IMR-90 (cell line): ENCODE measurements at regions not wholly inside any gene's neighbourhood (a gene's known extent, or its start where the extent isn't known, plus 50 kb on each side); places are given as distances from the start of the nearest gene placed in this dataset.

Experiments used
- ATAC-seq: fragments of 200-7000 bp; cut with Tn5 transposase; 2 replicates; pipeline ENCODE4 v1.9.1; 2020; ENCODE audit warnings: low read depth, mild to moderate bottlenecking, moderate library complexity
- BruUV-seq: library from RNA; stranded (reverse); fragments of 400-500 nt; replicated peaks from 2 replicates; lab custom pipeline; 2021; lab: Mats Ljungman, UMichigan
- CTCF ChIA-PET: fragments of 300-600 bp; formaldehyde crosslinking; extraction: SDS; loops from one replicate; lab custom pipeline; 2021; ENCODE audit warnings: antibody characterized with exemption; lab: Yijun Ruan, JAX
- POLR2A ChIA-PET: fragments of 300-600 bp; sonication (Branson Sonifier 250); formaldehyde crosslinking; loops from one replicate; lab custom pipeline; 2022; ENCODE audit warnings: antibody characterized with exemption; ENCODE audit not compliant: unreplicated experiment; lab: Charles Lee
- DNase-seq: peaks from one replicate; pipeline ENCODE4 v3.0.0; 2013
- H2AFZ ChIP-seq: replicated peaks from 2 replicates; pipeline ENCODE3; 2013; ENCODE audit warnings: low read length, mild to moderate bottlenecking; ENCODE audit not compliant: poor library complexity
- H2AK5ac ChIP-seq: 2 replicates; pipeline ENCODE4 v1.6.1; 2013; ENCODE audit warnings: low read depth, low read length, inconsistent platforms
- H2AK9ac ChIP-seq: replicated peaks from 2 replicates; pipeline ENCODE3; 2013; ENCODE audit warnings: mild to moderate bottlenecking, low read depth, low read length, moderate library complexity; ENCODE audit not compliant: poor library complexity
- H2BK120ac ChIP-seq: 2 replicates; pipeline ENCODE4 v1.6.1; 2013; ENCODE audit warnings: low read depth, low read length, inconsistent platforms
- H2BK15ac ChIP-seq: 3 replicates; pipeline ENCODE4 v1.6.1; 2013; ENCODE audit warnings: low read depth, low read length, inconsistent platforms
- H2BK20ac ChIP-seq: 2 replicates; pipeline ENCODE4 v1.6.1; 2013; ENCODE audit warnings: low read depth, mild to moderate bottlenecking, inconsistent platforms, low read length, moderate library complexity
- H2BK5ac ChIP-seq: 2 replicates; pipeline ENCODE4 v1.6.1; 2013; ENCODE audit warnings: mild to moderate bottlenecking, low read depth, low read length, inconsistent platforms; ENCODE audit not compliant: poor library complexity, severe bottlenecking
- H3K14ac ChIP-seq: replicated peaks from 2 replicates; pipeline ENCODE4 v1.6.1; 2013; ENCODE audit warnings: low read depth, low read length, inconsistent platforms
- H3K18ac ChIP-seq: 2 replicates; pipeline ENCODE4 v1.6.1; 2013; ENCODE audit warnings: low read depth, low read length, control low read depth
- H3K23ac ChIP-seq: 2 replicates; pipeline ENCODE4 v1.6.1; 2013; ENCODE audit warnings: low read depth, low read length, inconsistent platforms
- H3K27ac ChIP-seq: 2 replicates; pipeline ENCODE4 v1.5.1; 2013; ENCODE audit warnings: mild to moderate bottlenecking, control low read depth, low read length; ENCODE audit not compliant: insufficient read depth
- H3K27me3 ChIP-seq: 2 replicates; pipeline ENCODE4 v1.6.1; 2013; ENCODE audit warnings: low read length; ENCODE audit not compliant: control insufficient read depth, insufficient read depth
- H3K36me3 ChIP-seq: 2 replicates; pipeline ENCODE4 v1.6.1; 2013; ENCODE audit warnings: low read length, mixed read lengths; ENCODE audit not compliant: control insufficient read depth, insufficient read depth
- H3K4ac ChIP-seq: 2 replicates; pipeline ENCODE4 v1.6.1; 2013; ENCODE audit warnings: low read depth, low read length, inconsistent platforms
- H3K4me1 ChIP-seq: 2 replicates; pipeline ENCODE4 v1.6.1; 2013; ENCODE audit warnings: low read length, mixed read lengths; ENCODE audit not compliant: control insufficient read depth, insufficient read depth
- H3K4me2 ChIP-seq: 2 replicates; pipeline ENCODE4 v1.6.1; 2013; ENCODE audit warnings: low read depth, mild to moderate bottlenecking, control low read depth, low read length, moderate library complexity
- H3K4me3 ChIP-seq: 2 replicates; pipeline ENCODE4 v1.5.1; 2013; ENCODE audit warnings: low read depth, mild to moderate bottlenecking, control low read depth, low read length, moderate library complexity; ENCODE audit not compliant: insufficient read depth
- H3K56ac ChIP-seq: 2 replicates; pipeline ENCODE4 v1.6.1; 2013; ENCODE audit warnings: low read length, inconsistent platforms; ENCODE audit not compliant: insufficient read depth; ENCODE audit errors: extremely low read depth
- H3K79me1 ChIP-seq, 2 experiments: 2 replicates each; pipeline ENCODE4 v1.6.1; 2013; ENCODE audit warnings: low read length in 2 of 2, inconsistent platforms in 1 of 2, low read depth in 1 of 2
- H3K9ac ChIP-seq: 2 replicates; pipeline ENCODE4 v1.6.1; 2013; ENCODE audit warnings: low read depth, low read length, control low read depth
- H3K9me1 ChIP-seq: 2 replicates; pipeline ENCODE4 v1.6.1; 2013; ENCODE audit warnings: low read length, inconsistent platforms; ENCODE audit not compliant: insufficient read depth
- H3K9me3 ChIP-seq: 2 replicates; pipeline ENCODE4 v1.6.1; 2013; ENCODE audit warnings: low read length; ENCODE audit not compliant: control insufficient read depth, insufficient read depth
- H4K20me1 ChIP-seq: 2 replicates; pipeline ENCODE4 v1.6.1; 2013; ENCODE audit warnings: low read length, inconsistent platforms; ENCODE audit not compliant: insufficient read depth
- H4K5ac ChIP-seq: 2 replicates; pipeline ENCODE4 v1.6.1; 2013; ENCODE audit warnings: mild to moderate bottlenecking, low read depth, low read length, control low read depth
- H4K8ac ChIP-seq, 2 experiments: 2 replicates each; pipeline ENCODE4 v1.6.1; 2013; ENCODE audit warnings: low read depth in 2 of 2, low read length in 2 of 2, control low read depth in 1 of 2, inconsistent platforms in 1 of 2
- H4K91ac ChIP-seq: 2 replicates; pipeline ENCODE4 v1.6.1; 2013; ENCODE audit warnings: low read depth, low read length, inconsistent platforms; ENCODE audit not compliant: insufficient read depth
- CEBPB ChIP-seq: IDR thresholded peaks from 2 replicates; pipeline ENCODE4 v1.6.1; 2012; ENCODE audit warnings: low read depth, low read length, improper control_type of control experiment
- CTCF ChIP-seq: conservative IDR thresholded peaks from 2 replicates; pipeline ENCODE4 v1.5.1; 2012; ENCODE audit warnings: mild to moderate bottlenecking, low read depth, low read length, improper control_type of control experiment
- ELK1 ChIP-seq: fragments of 150-350 bp; IDR thresholded peaks from 2 replicates; pipeline ENCODE4 v1.6.1; 2016; ENCODE audit warnings: low read depth, mild to moderate bottlenecking, low read length, moderate library complexity, borderline replicate concordance
- FOS ChIP-seq: fragments of 150-350 bp; IDR thresholded peaks from 2 replicates; pipeline ENCODE4 v1.6.1; 2016; ENCODE audit warnings: low read depth, low read length
- MAZ ChIP-seq: IDR thresholded peaks from 2 replicates; pipeline ENCODE4 v1.6.1; 2012; ENCODE audit warnings: low read depth, mild to moderate bottlenecking, low read length, improper control_type of control experiment, moderate library complexity, borderline replicate concordance
- MXI1 ChIP-seq: IDR thresholded peaks from 2 replicates; pipeline ENCODE4 v1.6.1; 2012; ENCODE audit warnings: low read depth, mild to moderate bottlenecking, low read length, moderate library complexity, borderline replicate concordance
- POLR2A ChIP-seq: IDR thresholded peaks from 2 replicates; pipeline ENCODE4 v1.6.1; 2012; ENCODE audit warnings: mild to moderate bottlenecking, low read depth, low read length
- RAD21 ChIP-seq: IDR thresholded peaks from 2 replicates; pipeline ENCODE4 v1.6.1; 2012; ENCODE audit warnings: low read length, improper control_type of control experiment
- RCOR1 ChIP-seq: IDR thresholded peaks from 2 replicates; pipeline ENCODE4 v1.6.1; 2012; ENCODE audit warnings: mild to moderate bottlenecking, low read length, improper control_type of control experiment; ENCODE audit not compliant: insufficient replicate concordance
- SMC3 ChIP-seq: fragments of 150-350 bp; IDR thresholded peaks from 2 replicates; pipeline ENCODE4 v1.6.1; 2016; ENCODE audit warnings: low read depth, mild to moderate bottlenecking, antibody characterized with exemption, low read length, moderate library complexity
- WGBS, 2 experiments: methylation state at CpG; one replicate each; pipeline versions ENCODE4 v1.1.5 to v1.1.7; 2013; ENCODE audit warnings: missing lambda C conversion rate in 2 of 2; ENCODE audit not compliant: insufficient read length in 1 of 2; ENCODE audit errors: extremely low coverage in 2 of 2; 5-methylcytosine and 5-hydroxymethylcytosine counted together
- dilution Hi-C: fragments of 300-500 bp; cut with HindIII; formaldehyde crosslinking; loops from one replicate; pipeline ENCODE4 v1.14.3; 2018; ENCODE audit warnings: low sequenced_read_pairs; ENCODE audit not compliant: unreplicated experiment
- in situ Hi-C: fragments of 300-500 bp; cut with MboI; formaldehyde crosslinking; loops from 3 replicates; pipeline ENCODE4 v1.14.3; 2019; ENCODE audit warnings: low sequenced_read_pairs, inconsistent platforms, mixed read lengths
- intact Hi-C: fragments of 100-400 bp; cut with micrococcal nuclease; formaldehyde crosslinking; loops from 2 replicates; pipeline ENCODE4 v1.10.0; 2022

DNA sequence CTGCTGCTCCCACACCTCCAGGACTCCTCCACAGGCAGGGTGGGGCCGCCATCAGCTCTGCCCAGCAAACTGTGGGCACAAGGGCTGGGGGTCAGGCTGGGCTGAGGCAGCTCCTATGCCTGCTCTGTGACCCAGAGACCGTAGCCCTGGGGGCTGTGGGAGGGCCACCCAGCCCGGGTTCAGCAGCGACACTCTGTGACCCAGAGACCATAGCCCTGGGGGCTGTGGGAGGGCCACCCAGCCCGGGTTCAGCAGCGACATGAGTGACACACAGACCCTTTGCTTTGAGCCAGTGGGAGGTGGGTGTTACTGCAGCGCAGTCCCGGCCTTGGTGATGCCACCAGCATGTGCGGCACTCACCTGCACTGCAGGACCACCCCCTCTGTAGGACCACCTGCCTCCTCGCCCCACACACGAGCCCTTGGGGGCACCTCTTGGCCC lies 118.9 kb upstream of the LPCAT1 start:
- H2BK5ac ChIP-seq = no peak overlapping the region
- H3K27ac ChIP-seq = no peak overlapping the region
- no peak overlapping the region for H4K8ac ChIP-seq
- DNase-seq (no peak), ATAC-seq (no peak)
- no peak overlapping the region for H3K4ac ChIP-seq
- no peak overlapping the region for H3K18ac ChIP-seq
- H4K20me1 ChIP-seq = no peaks in the 10 kb centered on the region; the same call in 1 of the 2 replicates
- no peak overlapping the region for H3K4me3 ChIP-seq
- no peak overlapping the region for H2AK5ac ChIP-seq
- no peak overlapping the region for H2BK15ac ChIP-seq
- POLR2A ChIA-PET = no interaction called here
- H3K27me3 ChIP-seq = peaks cover 48% of the 10 kb centered on the region
- 29% methylated on average over 1 of the region's 11 CpGs; no CpG with 5 or more reads in 1 of the 2 experiments for WGBS, 2 experiments
- no peak overlapping the region for H4K5ac ChIP-seq
- H2BK20ac ChIP-seq = no peak overlapping the region
- no peak overlapping the region for H2AK9ac ChIP-seq
- no peaks in the 10 kb centered on the region for H3K9me3 ChIP-seq
- H4K91ac ChIP-seq = no peak overlapping the region
- intact Hi-C loops = loop anchor here (5.0 kb wide), 1 partner anchor 120 kb away; the partner anchor contains the start of gene LPCAT1
- no peak overlapping the region for H3K9ac ChIP-seq
- dilution Hi-C loops = no loop called here
- no peaks in the 10 kb centered on the region for H3K9me1 ChIP-seq
- no peaks in the 10 kb centered on the region for H3K36me3 ChIP-seq
- no TSS peak for BruUV-seq
- no peak overlapping the region for H2AFZ ChIP-seq
- no peaks in the 10 kb centered on the region for H3K4me1 ChIP-seq
- H3K4me2 ChIP-seq = no peak overlapping the region
- CTCF ChIA-PET = interaction anchor here (1.4 kb wide), 2 partner anchors 163 to 475 kb away, joined by 3 to 5 read pairs; no protein-coding TSS in a partner anchor
- no peaks in the 10 kb centered on the region for H3K79me1 ChIP-seq
- H3K23ac ChIP-seq = no peak overlapping the region
- TF ChIP-seq SMC3 (no peak), CTCF (no peak), POLR2A (no peak), ELK1 (no peak), MXI1 (no peak), FOS (no peak), RAD21 (no peak), RCOR1 (no peak), MAZ (no peak), CEBPB (no peak)
- H2BK120ac ChIP-seq = no peak overlapping the region
- in situ Hi-C loops = loop anchor here (5.0 to 25.0 kb wide), 4 partner anchors 158 to 708 kb away; no protein-coding TSS in a partner anchor
- H3K56ac ChIP-seq = no peak overlapping the region
- H3K14ac ChIP-seq = no peak overlapping the region
